Neural progenitor cell (in vitro differentiated cells): ENCODE measurements at regions not wholly inside any gene's neighbourhood (a gene's known extent, or its start where the extent isn't known, plus 50 kb on each side); places are given as distances from the start of the nearest gene placed in this dataset.
A peak's percentile ranks its signal among the peaks of the same experiment; 100 is the strongest.

ENCODE experiments used
- DNase-seq: peaks from one replicate; pipeline ENCODE4 v3.0.0-alpha.2; 2016; ENCODE audit warnings: low spot score
- H2AFZ ChIP-seq: fragments of 200-600 bp; sonication (generic); replicated peaks from 2 replicates; pipeline ENCODE4 v1.6.1; 2016; ENCODE audit warnings: antibody characterized with exemption
- H3F3A ChIP-seq: fragments of 200-600 bp; sonication (generic); 2 replicates; pipeline ENCODE4 v1.6.1; 2016; ENCODE audit warnings: antibody characterized with exemption, low read depth
- H3K27ac ChIP-seq: fragments of 200-600 bp; sonication (generic); 2 replicates; pipeline ENCODE4 v1.5.1; 2016; ENCODE audit warnings: mild to moderate bottlenecking
- H3K27me3 ChIP-seq: fragments of 200-600 bp; sonication (generic); 2 replicates; pipeline ENCODE4 v1.6.1; 2016; ENCODE audit warnings: mild to moderate bottlenecking, moderate library complexity
- H3K36me3 ChIP-seq: fragments of 200-600 bp; sonication (generic); 2 replicates; pipeline ENCODE4 v1.5.1; 2016
- H3K4me1 ChIP-seq: fragments of 200-600 bp; sonication (generic); 2 replicates; pipeline ENCODE4 v1.6.1; 2016; ENCODE audit warnings: mixed run types
- H3K4me2 ChIP-seq: fragments of 200-600 bp; sonication (generic); 2 replicates; pipeline ENCODE4 v1.6.1; 2016
- H3K4me3 ChIP-seq: fragments of 200-600 bp; sonication (generic); 2 replicates; pipeline ENCODE4 v1.5.1; 2016
- H3K79me2 ChIP-seq: fragments of 200-600 bp; sonication (generic); 2 replicates; pipeline ENCODE4 v1.6.1; 2016; ENCODE audit warnings: low read depth
- H3K9ac ChIP-seq: fragments of 200-600 bp; sonication (generic); 2 replicates; pipeline ENCODE4 v1.6.1; 2016
- H3K9me3 ChIP-seq: fragments of 200-600 bp; sonication (generic); 2 replicates; pipeline ENCODE4 v1.5.1; 2016; ENCODE audit warnings: low read depth
- H4K20me1 ChIP-seq: fragments of 200-600 bp; sonication (generic); 2 replicates; pipeline ENCODE4 v1.6.1; 2016; ENCODE audit warnings: low read depth
- H3K27ac Mint-ChIP-seq: 3 replicates; pipeline ENCODE4 v1.8.0; 2021; ENCODE audit warnings: mixed read lengths
- H3K27me3 Mint-ChIP-seq: 2 replicates; pipeline ENCODE4 v1.8.0; 2022; ENCODE audit warnings: low read depth, mild to moderate bottlenecking, inconsistent platforms, moderate library complexity, mixed read lengths; ENCODE audit not compliant: insufficient read depth
- H3K36me3 Mint-ChIP-seq: 3 replicates; pipeline ENCODE4 v1.8.0; 2021; ENCODE audit warnings: mixed read lengths
- H3K4me1 Mint-ChIP-seq: 3 replicates; pipeline ENCODE4 v1.8.0; 2021; ENCODE audit warnings: mixed read lengths
- H3K4me3 Mint-ChIP-seq: 3 replicates; pipeline ENCODE4 v1.8.0; 2021; ENCODE audit warnings: mild to moderate bottlenecking, moderate library complexity, mixed read lengths
- H3K9me3 Mint-ChIP-seq: 3 replicates; pipeline ENCODE4 v1.8.0; 2020; ENCODE audit warnings: mixed read lengths
- CTCF ChIP-seq: fragments of 200-600 bp; sonication (generic); IDR thresholded peaks from 2 replicates; pipeline ENCODE4 v1.5.1; 2017; ENCODE audit warnings: antibody characterized with exemption, mild to moderate bottlenecking
- EZH2 ChIP-seq: fragments of 200-600 bp; sonication (generic); IDR thresholded peaks from 2 replicates; pipeline ENCODE4 v1.6.1; 2017; ENCODE audit warnings: antibody characterized with exemption, mild to moderate bottlenecking, moderate library complexity
- EZH2phosphoT487 ChIP-seq: fragments of 200-600 bp; sonication (generic); IDR thresholded peaks from 2 replicates; pipeline ENCODE4 v1.6.1; 2017; ENCODE audit warnings: antibody characterized with exemption

DNA sequence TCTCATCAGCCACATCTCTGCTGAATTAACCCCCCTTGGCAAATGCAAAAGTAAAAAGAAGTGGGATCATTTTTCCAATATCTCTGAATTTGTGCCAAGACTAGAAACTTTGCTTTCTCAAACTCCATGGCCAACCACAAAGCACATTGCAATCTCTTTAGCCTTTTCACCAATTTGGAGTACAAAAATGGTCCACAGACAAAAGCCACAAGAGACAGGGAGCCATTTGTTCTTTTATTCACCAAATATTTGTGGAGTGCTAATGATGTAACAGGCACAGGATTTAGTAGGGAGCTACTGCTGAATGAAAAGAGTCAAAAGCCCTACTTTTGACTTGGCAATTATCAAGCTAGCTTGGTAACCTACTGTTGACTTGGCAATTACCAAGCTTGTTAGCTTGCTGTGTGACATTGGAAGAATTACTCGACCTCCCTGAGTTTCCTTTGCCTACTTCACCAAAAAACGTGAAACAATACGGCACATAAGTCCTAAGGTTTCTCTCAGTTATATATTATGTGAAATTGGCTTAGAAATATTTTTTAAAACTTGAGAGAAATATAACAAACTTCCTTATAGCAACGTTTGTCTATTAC lies 97.1 kb upstream of the KLF3 start:
- no peak overlapping the region for H3K4me2 ChIP-seq
- no peaks in the 10 kb centered on the region for H3K9me3 ChIP-seq
- Mint-ChIP-seq H3K27ac (no peak overlapping the region), H3K27me3 (peaks cover 3% of the 10 kb centered on the region), H3K4me3 (no peak overlapping the region), H3K4me1 (peaks cover 20% of the 10 kb centered on the region), H3K36me3 (peaks cover 2% of the 10 kb centered on the region), H3K9me3 (no peaks in the 10 kb centered on the region)
- H3F3A ChIP-seq, result no peaks in the 10 kb centered on the region
- H3K36me3 ChIP-seq, result no peaks in the 10 kb centered on the region
- H4K20me1 ChIP-seq, result no peaks in the 10 kb centered on the region
- no peak overlapping the region for H3K9ac ChIP-seq
- no peak overlapping the region for H2AFZ ChIP-seq
- H3K27ac ChIP-seq, result no peak overlapping the region
- no peak overlapping the region for H3K4me3 ChIP-seq
- H3K79me2 ChIP-seq, result no peaks in the 10 kb centered on the region
- TF ChIP-seq CTCF, result no peak
- no peak for TF ChIP-seq EZH2phosphoT487
- H3K27me3 ChIP-seq, result no peaks in the 10 kb centered on the region
- DNase-seq, result no peak
- peaks cover 5% of the 10 kb centered on the region for H3K4me1 ChIP-seq

DNA sequence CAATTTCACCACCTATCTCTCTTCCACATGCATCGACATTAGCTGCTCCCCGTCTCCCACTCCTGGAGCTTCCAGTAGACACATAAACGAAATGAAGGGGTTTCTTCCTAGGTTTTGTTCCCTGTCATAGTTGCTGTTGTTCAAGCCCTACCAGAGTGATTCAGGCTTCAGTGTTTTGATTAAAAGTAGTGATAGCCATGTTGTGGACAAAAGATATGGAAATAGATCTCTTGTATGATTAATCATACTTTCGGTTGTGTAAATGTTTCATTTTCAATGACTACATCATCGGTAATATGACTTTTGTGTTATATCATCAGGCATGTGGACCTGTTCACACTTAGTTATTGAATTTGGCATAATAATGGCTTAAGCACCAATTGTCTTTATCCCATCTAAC lies 96.5 kb upstream of the KLF3 start:
- Mint-ChIP-seq H3K9me3 (no peaks in the 10 kb centered on the region), H3K27ac (no peak overlapping the region), H3K27me3 (peaks cover 3% of the 10 kb centered on the region), H3K4me3 (no peak overlapping the region), H3K4me1 (peaks cover 19% of the 10 kb centered on the region), H3K36me3 (peaks cover 2% of the 10 kb centered on the region)
- Histone ChIP-seq H3K4me3 (no peak overlapping the region), H3K4me1 (peaks cover 5% of the 10 kb centered on the region), H3K9me3 (no peaks in the 10 kb centered on the region), H3K27me3 (no peaks in the 10 kb centered on the region), H3K79me2 (no peaks in the 10 kb centered on the region), H3K36me3 (no peaks in the 10 kb centered on the region), H3F3A (no peaks in the 10 kb centered on the region), H3K9ac (no peak overlapping the region), H3K4me2 (no peak overlapping the region), H4K20me1 (no peaks in the 10 kb centered on the region), H2AFZ (no peak overlapping the region), H3K27ac (no peak overlapping the region)
- DNase-seq, result no peak
- no peak for TF ChIP-seq EZH2

- Mint-ChIP-seq H3K27ac (no peak overlapping the region), H3K4me3 (no peak overlapping the region), H3K36me3 (peaks cover 2% of the 10 kb centered on the region), H3K27me3 (no peaks in the 10 kb centered on the region), H3K9me3 (peaks cover 3% of the 10 kb centered on the region), H3K4me1 (peaks cover 8% of the 10 kb centered on the region)
- no peaks in the 10 kb centered on the region for H3K36me3 ChIP-seq
- no peak overlapping the region for H3K27ac ChIP-seq
- H3K27me3 ChIP-seq, result no peaks in the 10 kb centered on the region
- peak overlapping the region; percentile 87 for H2AFZ ChIP-seq
- H3K4me3 ChIP-seq, result no peak overlapping the region
- H3K9me3 ChIP-seq, result no peaks in the 10 kb centered on the region
- H3K79me2 ChIP-seq, result no peaks in the 10 kb centered on the region
- no peak overlapping the region for H3K4me2 ChIP-seq
- no peak overlapping the region for H3K9ac ChIP-seq
- TF ChIP-seq CTCF (no peak), EZH2 (no peak), EZH2phosphoT487 (no peak)
- H3F3A ChIP-seq, result no peaks in the 10 kb centered on the region
- H3K4me1 ChIP-seq, result peaks cover 5% of the 10 kb centered on the region
- no peak for DNase-seq
- no peaks in the 10 kb centered on the region for H4K20me1 ChIP-seq
Measured at GRCh38 chr4:38568768-38569167, 95.2 kb upstream of the KLF3 start.

DNA sequence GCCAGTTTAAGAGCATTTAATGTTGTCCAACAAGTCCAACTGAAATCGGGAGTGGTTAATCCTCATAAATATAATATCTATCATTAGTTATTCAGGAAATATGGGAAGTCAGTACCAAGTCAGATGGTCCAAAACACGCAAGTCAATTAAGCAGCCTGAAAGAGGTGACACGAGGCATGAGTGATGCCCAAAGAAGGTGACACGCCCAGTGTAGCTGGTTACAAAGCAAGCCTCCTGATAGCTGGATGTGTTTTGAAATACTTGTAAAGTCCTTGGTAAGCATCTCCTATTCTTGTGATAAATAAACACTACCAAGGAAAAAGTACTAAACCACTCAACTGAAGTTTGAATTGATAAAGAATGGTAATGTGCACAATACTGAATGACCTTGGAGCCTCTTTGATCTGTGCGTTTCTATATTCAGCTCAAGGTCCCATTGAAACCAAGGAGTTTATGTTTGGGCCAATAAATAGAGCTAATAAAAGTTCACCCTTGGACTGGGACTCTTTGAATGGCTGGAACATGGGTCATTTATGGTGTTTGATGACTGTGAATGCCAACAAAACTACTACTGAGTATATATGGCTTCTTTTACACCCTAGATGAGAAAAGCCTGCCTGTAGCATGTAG lies 93.2 kb upstream of the KLF3 start:
- Histone ChIP-seq H3K4me1 (peaks cover 5% of the 10 kb centered on the region), H3K4me2 (no peak overlapping the region), H3K9ac (no peak overlapping the region), H3K36me3 (no peaks in the 10 kb centered on the region), H3K9me3 (no peaks in the 10 kb centered on the region), H3K27ac (no peak overlapping the region), H2AFZ (no peak overlapping the region), H4K20me1 (no peaks in the 10 kb centered on the region), H3K27me3 (no peaks in the 10 kb centered on the region), H3K79me2 (no peaks in the 10 kb centered on the region), H3F3A (no peaks in the 10 kb centered on the region), H3K4me3 (no peak overlapping the region)
- no peak overlapping the region for H3K4me3 Mint-ChIP-seq
- H3K27ac Mint-ChIP-seq, result no peak overlapping the region
- no peak for DNase-seq
- peaks cover 3% of the 10 kb centered on the region for H3K9me3 Mint-ChIP-seq
- H3K27me3 Mint-ChIP-seq, result no peaks in the 10 kb centered on the region
- no peaks in the 10 kb centered on the region for H3K36me3 Mint-ChIP-seq
- TF ChIP-seq CTCF, result no peak
- TF ChIP-seq EZH2phosphoT487, result no peak
- no peak for TF ChIP-seq EZH2
- peaks cover 3% of the 10 kb centered on the region for H3K4me1 Mint-ChIP-seq
